ENCODE measurements at regions not wholly inside any gene's neighbourhood (a gene's known extent, or its start where the extent isn't known, plus 50 kb on each side); places are given as distances from the start of the nearest gene placed in this dataset.

DNA sequence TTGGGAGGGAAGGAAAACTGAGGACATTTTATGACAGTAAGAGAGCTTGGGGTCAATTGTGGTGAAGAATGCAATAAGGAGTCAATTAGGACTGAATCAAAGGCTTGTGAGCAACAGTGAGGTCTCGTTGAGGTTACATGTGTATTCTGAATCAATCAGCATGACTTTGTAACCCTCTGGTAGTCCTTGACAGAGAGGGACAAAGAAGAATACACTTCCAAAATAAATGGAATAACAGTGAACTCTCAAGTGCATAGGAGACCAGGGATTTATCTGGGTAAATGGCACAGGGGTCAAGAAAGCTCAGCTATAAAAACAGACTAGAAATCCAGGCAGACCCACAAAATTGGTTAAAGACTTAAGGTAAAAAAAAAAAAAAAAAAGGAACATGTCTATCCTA is 85.1 kb upstream of the NAV3 start (continued):
- TF ChIP-seq MGA (IDR thresholded peaks at IDR 0.05) (no peak), HCFC1 (IDR thresholded peaks at IDR 0.05; ENCODE audit: low read depth, low read length) (no peak), JUNB (CRISPR knock-in tag; conservative IDR thresholded peaks at IDR 0.05) (no peak)
